Gastrocnemius medialis (tissue), 4 donors: ENCODE measurements at regions not wholly inside any gene's neighbourhood (a gene's known extent, or its start where the extent isn't known, plus 50 kb on each side); places are given as distances from the start of the nearest gene placed in this dataset.

Source experiments
- POLR2A ChIP-seq, 2 donors: fragments of 450-650 bp; IDR thresholded peaks; one replicate each; pipeline ENCODE4 v1.6.1; 2017; ENCODE audit warnings: antibody characterized with exemption in 2 of 2, mild to moderate bottlenecking in 2 of 2, moderate library complexity in 2 of 2
- TF ChIP-seq, protein P1 (sequence below), 5 experiments: fragments of 450-650 bp in 3 of 5; fragments of 200-600 bp in 2 of 5; sonication (generic) in 2 of 5; IDR thresholded peaks in 4 of 5; conservative IDR thresholded peaks in 1 of 5; 1 replicate in 4 of 5; 2 replicates in 1 of 5; pipeline ENCODE4 v1.5.1; 2016 to 2019; ENCODE audit warnings: antibody characterized with exemption in 5 of 5, mild to moderate bottlenecking in 3 of 5, moderate library complexity in 3 of 5

DNA sequence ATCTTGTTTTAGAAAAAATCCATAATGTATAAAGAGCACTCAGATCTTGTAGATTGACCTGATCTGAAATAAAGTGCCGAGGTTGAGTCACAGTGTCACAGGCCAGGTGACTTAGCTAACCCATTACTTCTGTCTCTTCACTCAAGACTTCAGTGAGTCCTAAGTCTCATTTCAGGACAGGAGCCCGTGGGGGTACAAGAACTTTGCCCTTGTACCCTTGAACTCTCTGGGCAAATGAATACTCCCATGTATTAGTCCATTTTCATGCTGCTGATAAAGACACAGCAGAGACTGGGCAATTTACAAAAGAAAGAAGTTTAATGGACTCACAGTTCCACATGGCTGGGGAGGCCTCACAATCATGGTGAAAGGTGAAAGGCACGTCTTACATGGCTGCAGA, 160.2 kb downstream of the ZPLD1 start:
- TF ChIP-seq, protein P1, sequence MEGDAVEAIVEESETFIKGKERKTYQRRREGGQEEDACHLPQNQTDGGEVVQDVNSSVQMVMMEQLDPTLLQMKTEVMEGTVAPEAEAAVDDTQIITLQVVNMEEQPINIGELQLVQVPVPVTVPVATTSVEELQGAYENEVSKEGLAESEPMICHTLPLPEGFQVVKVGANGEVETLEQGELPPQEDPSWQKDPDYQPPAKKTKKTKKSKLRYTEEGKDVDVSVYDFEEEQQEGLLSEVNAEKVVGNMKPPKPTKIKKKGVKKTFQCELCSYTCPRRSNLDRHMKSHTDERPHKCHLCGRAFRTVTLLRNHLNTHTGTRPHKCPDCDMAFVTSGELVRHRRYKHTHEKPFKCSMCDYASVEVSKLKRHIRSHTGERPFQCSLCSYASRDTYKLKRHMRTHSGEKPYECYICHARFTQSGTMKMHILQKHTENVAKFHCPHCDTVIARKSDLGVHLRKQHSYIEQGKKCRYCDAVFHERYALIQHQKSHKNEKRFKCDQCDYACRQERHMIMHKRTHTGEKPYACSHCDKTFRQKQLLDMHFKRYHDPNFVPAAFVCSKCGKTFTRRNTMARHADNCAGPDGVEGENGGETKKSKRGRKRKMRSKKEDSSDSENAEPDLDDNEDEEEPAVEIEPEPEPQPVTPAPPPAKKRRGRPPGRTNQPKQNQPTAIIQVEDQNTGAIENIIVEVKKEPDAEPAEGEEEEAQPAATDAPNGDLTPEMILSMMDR (IDR thresholded peaks at IDR 0.05 in 4 of 5, conservative IDR thresholded peaks at IDR 0.05 in 1 of 5): no peak
- no peak for TF ChIP-seq POLR2A (IDR thresholded peaks at IDR 0.05)
